Tibial artery (tissue), 4 donors: ENCODE measurements at regions not wholly inside any gene's neighbourhood (a gene's known extent, or its start where the extent isn't known, plus 50 kb on each side); places are given as distances from the start of the nearest gene placed in this dataset.
"Not testable (repeated sequence)": the region's sequence is repeated elsewhere in the genome, so short reads cannot be mapped to it uniquely, and the experiment has no call there.

Experiments
- DNase-seq, 2 donors: peaks; one replicate each; pipeline ENCODE4 v3.0.0-alpha.2; 2019
- H3K27ac ChIP-seq, 2 donors: fragments of 200-600 bp; sonication (generic) in 1 of 2; 1 replicate in 1 of 2; 2 replicates in 1 of 2; pipeline ENCODE4 v1.5.1; 2018 to 2019; ENCODE audit warnings: mild to moderate bottlenecking in 1 of 2
- H3K27me3 ChIP-seq, 2 donors: fragments of 200-600 bp; sonication (generic) in 1 of 2; one replicate each; pipeline versions ENCODE4 v1.5.1 to v1.6.0; 2016 to 2019
- H3K36me3 ChIP-seq, 3 donors: fragments of 200-600 bp; sonication (generic) in 2 of 3; one replicate each; pipeline ENCODE4 v1.5.1; 2016 to 2019; ENCODE audit warnings: mild to moderate bottlenecking in 2 of 3
- H3K4me1 ChIP-seq, 4 donors: fragments of 200-600 bp; sonication (generic) in 2 of 4; 1 replicate in 3 of 4; 2 replicates in 1 of 4; pipeline ENCODE4 v1.5.1; 2016 to 2019
- H3K4me3 ChIP-seq, 2 donors: fragments of 200-600 bp; sonication (generic) in 1 of 2; 1 replicate in 1 of 2; 2 replicates in 1 of 2; pipeline ENCODE4 v1.5.1; 2018 to 2019; ENCODE audit warnings: mild to moderate bottlenecking in 2 of 2
- H3K9me3 ChIP-seq, 3 donors: fragments of 200-600 bp; sonication (generic) in 1 of 3; one replicate each; pipeline ENCODE4 v1.5.1; 2016 to 2019
- CTCF ChIP-seq, 2 experiments: fragments of 200-600 bp in 1 of 2; fragments of 450-650 bp in 1 of 2; IDR thresholded peaks; one replicate each; pipeline ENCODE4 v1.5.1; 2017 to 2019; ENCODE audit warnings: antibody characterized with exemption in 2 of 2, mild to moderate bottlenecking in 1 of 2, moderate library complexity in 1 of 2
- intact Hi-C: fragments of 100-400 bp; cut with DNase I; formaldehyde crosslinking; loops from one replicate; pipeline ENCODE4 v1.15.0; 2023; ENCODE audit warnings: low total_unique reads

DNA sequence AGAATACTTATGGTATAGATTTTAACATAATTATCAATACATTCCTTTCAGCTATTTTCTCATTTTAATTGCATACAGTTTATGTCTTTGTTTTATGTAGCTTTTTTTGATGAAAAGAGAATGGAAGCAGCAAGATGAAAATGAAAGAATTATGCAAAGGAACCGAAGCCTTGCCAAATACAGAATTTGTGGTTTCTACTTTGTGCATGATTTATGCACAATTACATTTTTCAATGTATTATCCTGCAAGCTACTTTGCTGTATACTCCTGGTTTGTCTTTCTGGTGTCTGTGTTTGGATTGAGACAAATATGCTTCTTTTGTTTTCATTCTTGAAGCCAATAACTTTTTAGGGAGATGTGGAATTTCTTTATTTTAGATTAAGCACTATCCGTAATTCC, 1642.6 kb upstream of the CELF4 start:
- no peak for DNase-seq
- Histone ChIP-seq H3K4me3 (no peak overlapping the region), H3K4me1 (no peaks in the 10 kb centered on the region), H3K27ac (no peak overlapping the region), H3K27me3 (no peaks in the 10 kb centered on the region), H3K9me3 (no peaks in the 10 kb centered on the region), H3K36me3 (no peaks in the 10 kb centered on the region)
- no peak for TF ChIP-seq CTCF (IDR thresholded peaks at IDR 0.05)
- intact Hi-C loops, result no loop called here

DNA sequence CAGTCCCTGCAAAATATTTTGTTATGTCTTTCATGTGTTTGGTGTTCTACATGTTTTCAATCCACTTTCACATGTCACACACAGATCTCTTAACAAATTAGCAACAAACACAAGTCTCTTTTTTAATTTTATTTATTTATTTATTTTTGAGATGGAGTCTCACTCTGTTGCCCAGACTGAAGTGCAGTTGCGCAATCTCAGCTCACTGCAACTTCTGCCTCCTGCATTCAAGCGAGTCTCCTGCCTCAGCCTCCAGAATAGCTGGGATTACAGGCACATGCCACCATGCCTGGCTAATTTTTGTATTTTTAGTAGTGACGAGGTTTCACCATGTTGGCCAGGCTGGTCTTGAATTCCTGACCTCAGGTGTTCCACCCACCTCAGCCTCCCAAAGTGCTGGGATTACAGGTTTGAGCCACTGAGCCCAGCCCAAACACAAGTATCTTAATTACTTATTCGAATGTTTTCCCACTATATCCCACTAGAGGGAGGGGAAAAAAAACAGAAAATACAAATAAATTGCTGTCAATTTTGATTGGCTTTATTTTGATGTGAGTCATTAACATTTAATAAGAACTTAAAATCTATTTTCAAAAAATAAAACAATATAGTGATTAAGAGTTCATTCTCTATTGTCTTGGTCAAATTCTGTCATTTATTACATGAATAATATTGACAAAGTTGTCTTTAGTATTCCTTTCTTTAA, 1641.0 kb upstream of the CELF4 start:
- H3K9me3 ChIP-seq, intact Hi-C loops, H3K27me3 ChIP-seq, H3K36me3 ChIP-seq, H3K27ac ChIP-seq, DNase-seq, H3K4me1 ChIP-seq, H3K4me3 ChIP-seq: not testable (repeated sequence)

- no peaks in the 10 kb centered on the region for H3K4me1 ChIP-seq
- H3K27ac ChIP-seq, result no peak overlapping the region
- no peaks in the 10 kb centered on the region for H3K9me3 ChIP-seq
- no peaks in the 10 kb centered on the region for H3K27me3 ChIP-seq
- intact Hi-C loops, result no loop called here
- no peak for DNase-seq
- TF ChIP-seq CTCF (IDR thresholded peaks at IDR 0.05), result no peak
- no peak overlapping the region for H3K4me3 ChIP-seq
- H3K36me3 ChIP-seq, result no peaks in the 10 kb centered on the region
Observed at GRCh38 chr18:39205565-39206195, 1640.1 kb upstream of the CELF4 start.

GRCh38 chr18:39200153-39200552, 1634.6 kb upstream of the CELF4 start:
- DNase-seq, result no peak
- H3K36me3 ChIP-seq, result no peaks in the 10 kb centered on the region
- intact Hi-C loops, result no loop called here
- no peaks in the 10 kb centered on the region for H3K27me3 ChIP-seq
- no peak overlapping the region for H3K4me3 ChIP-seq
- no peak for TF ChIP-seq CTCF (IDR thresholded peaks at IDR 0.05)
- no peaks in the 10 kb centered on the region for H3K4me1 ChIP-seq
- H3K27ac ChIP-seq, result no peak overlapping the region
- no peaks in the 10 kb centered on the region for H3K9me3 ChIP-seq

- intact Hi-C loops, result no loop called here
- H3K27me3 ChIP-seq, result no peaks in the 10 kb centered on the region
- no peak overlapping the region for H3K27ac ChIP-seq
- TF ChIP-seq CTCF (IDR thresholded peaks at IDR 0.05), result no peak
- H3K4me1 ChIP-seq, result no peaks in the 10 kb centered on the region
- H3K36me3 ChIP-seq, result no peaks in the 10 kb centered on the region
- DNase-seq, result no peak
- H3K4me3 ChIP-seq, result no peak overlapping the region
- H3K9me3 ChIP-seq, result no peaks in the 10 kb centered on the region
Observed at GRCh38 chr18:39199231-39199855, 1633.7 kb upstream of the CELF4 start.

GRCh38 chr18:39198376-39198775, 1632.8 kb upstream of the CELF4 start:
- Histone ChIP-seq H3K9me3 (no peaks in the 10 kb centered on the region), H3K36me3 (no peaks in the 10 kb centered on the region), H3K27me3 (no peaks in the 10 kb centered on the region), H3K4me1 (no peaks in the 10 kb centered on the region), H3K4me3 (no peak overlapping the region), H3K27ac (no peak overlapping the region)
- intact Hi-C loops, result no loop called here
- no peak for TF ChIP-seq CTCF (IDR thresholded peaks at IDR 0.05)
- no peak for DNase-seq
